HCT116 (cell line): ENCODE measurements at regions not wholly inside any gene's neighbourhood (a gene's known extent, or its start where the extent isn't known, plus 50 kb on each side); places are given as distances from the start of the nearest gene placed in this dataset.

Experiments
- CEBPB ChIP-seq: IDR thresholded peaks from 2 replicates; pipeline ENCODE4 v1.6.1; 2012; ENCODE audit warnings: low read depth
- EGR1 ChIP-seq: IDR thresholded peaks from 2 replicates; pipeline ENCODE4 v1.6.1; 2012; ENCODE audit warnings: low read depth
- JUND ChIP-seq: IDR thresholded peaks from 2 replicates; pipeline ENCODE4 v1.6.1; 2012
- POLR2A ChIP-seq: IDR thresholded peaks from 2 replicates; pipeline ENCODE4 v1.7.0; 2011; ENCODE audit warnings: borderline replicate concordance; ENCODE audit not compliant: insufficient read depth, insufficient read length; ENCODE audit errors: extremely low read depth
- POLR2AphosphoS5 ChIP-seq: IDR thresholded peaks from 2 replicates; pipeline ENCODE4 v1.6.1; 2011; ENCODE audit warnings: mild to moderate bottlenecking, low read depth, low read length, moderate library complexity
- YY1 ChIP-seq: IDR thresholded peaks from 2 replicates; pipeline ENCODE4 v1.6.1; 2011; ENCODE audit warnings: low read length, low read depth, moderate library complexity, mild to moderate bottlenecking; ENCODE audit not compliant: insufficient replicate concordance; ENCODE audit errors: extremely low read depth
- ZFX ChIP-seq: fragments of 450-650 bp; IDR thresholded peaks from 2 replicates; pipeline ENCODE4 v1.6.1; 2017
- TF ChIP-seq, protein P1 (sequence below), 3 experiments: fragments of 200-600 bp in 1 of 3; sonication (generic) in 1 of 3; IDR thresholded peaks in 2 of 3; conservative IDR thresholded peaks in 1 of 3; 2 replicates each; pipeline ENCODE4 v1.5.1; 2012 to 2017; ENCODE audit warnings: low read depth in 2 of 3, low read length in 2 of 3, antibody characterized with exemption in 1 of 3, borderline replicate concordance in 1 of 3, control low read depth in 1 of 3, mild to moderate bottlenecking in 1 of 3, mixed read lengths in 1 of 3, mixed run types in 1 of 3, moderate library complexity in 1 of 3; ENCODE audit not compliant: insufficient read depth in 1 of 3
- TF ChIP-seq, protein P2 (sequence below): IDR thresholded peaks from 2 replicates; pipeline ENCODE4 v1.6.1; 2012

DNA sequence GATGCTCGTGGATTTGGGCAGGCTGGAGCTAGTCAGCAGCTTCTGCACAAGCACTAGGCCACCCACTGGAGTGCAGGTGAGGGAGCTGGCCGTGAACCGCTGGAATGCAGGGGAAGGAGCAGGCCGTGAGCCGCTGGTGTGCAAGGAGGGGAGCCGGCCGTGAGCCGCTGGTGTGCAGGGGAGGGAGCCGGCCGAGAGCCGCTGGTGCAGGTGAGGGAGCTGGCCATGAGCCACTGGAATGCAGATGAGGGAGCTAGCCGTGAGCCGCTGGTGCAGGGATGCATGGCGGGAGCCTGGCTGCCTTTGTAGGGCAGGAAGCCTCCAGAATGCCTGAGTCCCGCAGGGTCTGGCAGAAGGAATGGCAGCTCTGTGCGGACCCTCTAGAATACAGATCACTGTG is 4220.0 kb upstream of the OR11H1 start:
- TF ChIP-seq, protein P1, sequence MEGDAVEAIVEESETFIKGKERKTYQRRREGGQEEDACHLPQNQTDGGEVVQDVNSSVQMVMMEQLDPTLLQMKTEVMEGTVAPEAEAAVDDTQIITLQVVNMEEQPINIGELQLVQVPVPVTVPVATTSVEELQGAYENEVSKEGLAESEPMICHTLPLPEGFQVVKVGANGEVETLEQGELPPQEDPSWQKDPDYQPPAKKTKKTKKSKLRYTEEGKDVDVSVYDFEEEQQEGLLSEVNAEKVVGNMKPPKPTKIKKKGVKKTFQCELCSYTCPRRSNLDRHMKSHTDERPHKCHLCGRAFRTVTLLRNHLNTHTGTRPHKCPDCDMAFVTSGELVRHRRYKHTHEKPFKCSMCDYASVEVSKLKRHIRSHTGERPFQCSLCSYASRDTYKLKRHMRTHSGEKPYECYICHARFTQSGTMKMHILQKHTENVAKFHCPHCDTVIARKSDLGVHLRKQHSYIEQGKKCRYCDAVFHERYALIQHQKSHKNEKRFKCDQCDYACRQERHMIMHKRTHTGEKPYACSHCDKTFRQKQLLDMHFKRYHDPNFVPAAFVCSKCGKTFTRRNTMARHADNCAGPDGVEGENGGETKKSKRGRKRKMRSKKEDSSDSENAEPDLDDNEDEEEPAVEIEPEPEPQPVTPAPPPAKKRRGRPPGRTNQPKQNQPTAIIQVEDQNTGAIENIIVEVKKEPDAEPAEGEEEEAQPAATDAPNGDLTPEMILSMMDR (IDR thresholded peaks at IDR 0.05 in 2 of 3, conservative IDR thresholded peaks at IDR 0.05 in 1 of 3; ENCODE audit: borderline replicate concordance in 1 of 3, insufficient read depth in 1 of 3, low read depth in 2 of 3, low read length in 2 of 3) = no peak
- TF ChIP-seq CEBPB (no peak), POLR2A (no peak), EGR1 (no peak), YY1 (no peak), ZFX (no peak), JUND (no peak), POLR2AphosphoS5 (no peak)
- TF ChIP-seq, protein P2, sequence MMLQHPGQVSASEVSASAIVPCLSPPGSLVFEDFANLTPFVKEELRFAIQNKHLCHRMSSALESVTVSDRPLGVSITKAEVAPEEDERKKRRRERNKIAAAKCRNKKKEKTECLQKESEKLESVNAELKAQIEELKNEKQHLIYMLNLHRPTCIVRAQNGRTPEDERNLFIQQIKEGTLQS = no peak
